ENCODE measurements at regions not wholly inside any gene's neighbourhood (a gene's known extent, or its start where the extent isn't known, plus 50 kb on each side); places are given as distances from the start of the nearest gene placed in this dataset.
A peak's percentile ranks its signal among the peaks of the same experiment; 100 is the strongest.

DNA sequence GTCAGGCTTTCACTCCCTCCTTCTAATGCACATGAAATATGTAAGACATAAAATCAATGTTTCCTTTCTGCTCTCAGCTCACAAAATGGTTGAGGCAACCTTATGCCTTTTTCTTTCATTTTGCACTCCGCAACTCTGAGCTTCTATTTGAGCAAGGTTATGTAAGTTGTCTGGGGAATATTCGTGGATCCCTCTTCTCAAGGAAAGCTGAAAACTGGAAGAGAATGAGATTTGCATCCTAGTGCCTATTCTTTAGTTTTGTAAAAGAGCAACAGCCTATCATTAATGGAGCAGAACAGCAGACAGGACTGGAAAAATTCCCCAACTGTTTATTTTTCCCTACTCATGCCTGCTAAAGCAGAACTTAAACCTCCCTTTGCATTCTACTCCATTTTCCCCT, 141.7 kb downstream of the FAM76B start:
- Histone ChIP-seq H3K9ac (replicated peaks in 1 of 4; ENCODE audit: extremely low read depth in 1 of 4, low read depth in 3 of 4, low read length in 3 of 4) (no peak overlapping the region), H3K23me2 (ENCODE audit: low read depth, low read length) (no peaks in the 10 kb centered on the region), H2AK5ac (ENCODE audit: low read depth, low read length) (no peak overlapping the region), H2AFZ (ENCODE audit: low read length) (peak overlapping the region; percentile 61; the same call in 1 of the 2 replicates), H3K27ac (ENCODE audit: low read depth, low read length) (no peak overlapping the region; the same call in 1 of the 2 replicates), H4K8ac (ENCODE audit: extremely low read depth, insufficient read depth, low read length) (no peak overlapping the region), H3K4me2 (ENCODE audit: insufficient read depth in 1 of 2, low read depth in 2 of 2, low read length in 2 of 2) (no peak overlapping the region), H3K4me3 (ENCODE audit: extremely low read depth in 1 of 4, insufficient read depth in 2 of 4, low read depth in 3 of 4, low read length in 4 of 4) (no peak overlapping the region), H2BK15ac (ENCODE audit: low read length) (no peak overlapping the region), H3K4ac (replicated peaks; ENCODE audit: insufficient read length, low read depth, low read length) (no peak overlapping the region), H2BK12ac (ENCODE audit: low read depth, low read length) (no peak overlapping the region), H3K79me1 (ENCODE audit: low read depth, low read length) (no peaks in the 10 kb centered on the region), H3K79me2 (ENCODE audit: control insufficient read depth in 1 of 2, insufficient read depth in 2 of 2, low read length in 2 of 2) (no peaks in the 10 kb centered on the region), H2BK5ac (ENCODE audit: low read depth, low read length) (no peak overlapping the region), H3K14ac (ENCODE audit: insufficient read length) (no peak overlapping the region), H3K23ac (ENCODE audit: insufficient read length) (no peak overlapping the region), H4K5ac (ENCODE audit: insufficient read length, low read depth, low read length) (no peak overlapping the region), H2BK20ac (ENCODE audit: low read length) (no peak overlapping the region), H3K56ac (replicated peaks; ENCODE audit: insufficient read length, low read depth, low read length) (no peak overlapping the region), H4K20me1 (replicated peaks in 1 of 2; ENCODE audit: control insufficient read depth in 1 of 2, insufficient read depth in 2 of 2, low read length in 2 of 2) (no peaks in the 10 kb centered on the region), H3K4me1 (replicated peaks in 1 of 4; ENCODE audit: control insufficient read depth in 3 of 4, insufficient read depth in 4 of 4, low read length in 3 of 4) (no peaks in the 10 kb centered on the region), H3K36me3 (ENCODE audit: control insufficient read depth in 2 of 4, insufficient read depth in 4 of 4, low read length in 3 of 4) (no peaks in the 10 kb centered on the region), H3K27me3 (replicated peaks in 1 of 4; ENCODE audit: control insufficient read depth in 3 of 4, extremely low read depth in 1 of 4, insufficient read depth in 3 of 4, low read length in 3 of 4) (peaks cover 0 to 1% (median 0%) of the 10 kb centered on the region in 4 experiments; a peak in 1 of 7 replicates), H3K9me3 (ENCODE audit: insufficient read depth in 2 of 2, low read depth in 1 of 2, low read length in 1 of 2) (no peaks in the 10 kb centered on the region), H4K91ac (replicated peaks; ENCODE audit: insufficient read length, low read length) (no peak overlapping the region), H3K18ac (ENCODE audit: extremely low read depth, low read length) (no peak overlapping the region), H2BK120ac (replicated peaks; ENCODE audit: low read depth, low read length) (no peak overlapping the region)
- TF ChIP-seq YY1 (IDR thresholded peaks at IDR 0.05; ENCODE audit: low read depth, low read length), result no peak
- TF ChIP-seq BCL11A (IDR thresholded peaks at IDR 0.05; ENCODE audit: low read depth in 2 of 2, low read length in 2 of 2), result no peak
- no peak for TF ChIP-seq E2F6 (IDR thresholded peaks at IDR 0.05)
- no peak for TF ChIP-seq SIRT6 (IDR thresholded peaks at IDR 0.05; ENCODE audit: low read length)
- no peak for TF ChIP-seq RAD21 (IDR thresholded peaks at IDR 0.05 in 1 of 2, conservative IDR thresholded peaks at IDR 0.05 in 1 of 2; ENCODE audit: low read depth in 2 of 2, low read length in 2 of 2)
- TF ChIP-seq HDAC2 (IDR thresholded peaks at IDR 0.05; ENCODE audit: borderline replicate concordance in 1 of 2, low read depth in 2 of 2, low read length in 2 of 2), result no peak
- no peak for TF ChIP-seq BACH1 (IDR thresholded peaks at IDR 0.05; ENCODE audit: low read length)
- TF ChIP-seq PHF8 (conservative IDR thresholded peaks at IDR 0.05; ENCODE audit: low read depth, low read length), result no peak
- no peak for TF ChIP-seq CBX5 (IDR thresholded peaks at IDR 0.05; ENCODE audit: low read depth, low read length)
- 83% methylated on average over 2 of the region's 2 CpGs; no CpG with 5 or more reads in 1 of the 2 experiments for WGBS, 2 experiments (ENCODE audit: extremely low coverage in 1 of 2, insufficient coverage in 1 of 2, insufficient read length in 1 of 2, insufficient replicate concordance in 2 of 2, low coverage in 1 of 2, low lambda C conversion rate in 2 of 2, missing lambda C conversion rate in 1 of 2)
- POLR2A ChIA-PET (ENCODE audit: partially characterized antibody), result no interaction called here
- no peak for DNase-seq (ENCODE audit: low read depth in 1 of 2, low spot score in 2 of 2)
- CTCF ChIA-PET (ENCODE audit: partially characterized antibody), result interaction anchor here (0.6 to 4.1 kb wide), 3 partner anchors 77 to 496 kb away, joined by 3 to 10 read pairs (median 4); no protein-coding TSS in a partner anchor
- no peak for FAIRE-seq
